ENCODE measurements at regions not wholly inside any gene's neighbourhood (a gene's known extent, or its start where the extent isn't known, plus 50 kb on each side); places are given as distances from the start of the nearest gene placed in this dataset.

- no peak for TF ChIP-seq POLR2AphosphoS5 (IDR thresholded peaks at IDR 0.05; ENCODE audit: low read depth, low read length)
- no peak for TF ChIP-seq POLR2A (IDR thresholded peaks at IDR 0.05; ENCODE audit: low read depth, low read length)
These were observed 95.5 kb upstream of the VGLL2 start for GRCh38 chr6:117169781-117170281.

Measured in GM12891 (cell line).